GM19043 (cell line): ENCODE measurements at regions not wholly inside any gene's neighbourhood (a gene's known extent, or its start where the extent isn't known, plus 50 kb on each side); places are given as distances from the start of the nearest gene placed in this dataset.
"Not testable (repeated sequence)": the region's sequence is repeated elsewhere in the genome, so short reads cannot be mapped to it uniquely, and the experiment has no call there.

Experiments
- ATAC-seq: cut with Tn5 transposase; IDR thresholded peaks from one replicate; pipeline ENCODE4 v1.9.1; 2021; ENCODE audit warnings: low read depth; ENCODE audit not compliant: unreplicated experiment

GRCh38 chr1:38486085-38486484, 373.5 kb downstream of the RRAGC start:
- ATAC-seq, result no peak

GRCh38 chr1:38481871-38482826, 377.4 kb downstream of the RRAGC start:
- no peak for ATAC-seq

GRCh38 chr1:38479662-38480061, 379.9 kb downstream of the RRAGC start:
- not testable (repeated sequence) for ATAC-seq

- ATAC-seq, result no peak
These were observed 381.8 kb downstream of the RRAGC start for GRCh38 chr1:38477811-38478210.

- no peak for ATAC-seq
These were observed 382.8 kb downstream of the RRAGC start for GRCh38 chr1:38476850-38477178.

GRCh38 chr1:38476111-38476849, 383.3 kb downstream of the RRAGC start:
- ATAC-seq, result no peak

GRCh38 chr1:38475624-38476005, 384.0 kb downstream of the RRAGC start:
- ATAC-seq, result no peak

GRCh38 chr1:38474738-38475623, 384.6 kb downstream of the RRAGC start:
- peak; percentile 70 for ATAC-seq

- no peak for ATAC-seq
These were observed 393.1 kb downstream of the RRAGC start for GRCh38 chr1:38466487-38466886.

GRCh38 chr1:38465460-38465859, 394.1 kb downstream of the RRAGC start:
- ATAC-seq, result no peak

GRCh38 chr1:38464071-38464661, 395.4 kb downstream of the RRAGC start:
- no peak for ATAC-seq

GRCh38 chr1:38463074-38463473, 396.5 kb downstream of the RRAGC start:
- no peak for ATAC-seq

- ATAC-seq, result no peak
These were observed 403.1 kb downstream of the RRAGC start for GRCh38 chr1:38456531-38456876.

GRCh38 chr1:38455829-38456530, 403.6 kb downstream of the RRAGC start:
- ATAC-seq, result no peak

GRCh38 chr1:38454749-38455441, 404.7 kb downstream of the RRAGC start:
- no peak for ATAC-seq

- no peak for ATAC-seq
These were observed 405.3 kb downstream of the RRAGC start for GRCh38 chr1:38454236-38454635.

GRCh38 chr1:38452246-38452645, 405.7 kb upstream of the POU3F1 start:
- ATAC-seq, result no peak

GRCh38 chr1:38451541-38451993, 405.0 kb upstream of the POU3F1 start:
- ATAC-seq, result no peak

GRCh38 chr1:38448893-38449292, 402.3 kb upstream of the POU3F1 start:
- no peak for ATAC-seq
